SK-N-SH treated with all-trans-retinoic acid at 6 μM for 48 hours (cell line): ENCODE measurements at regions not wholly inside any gene's neighbourhood (a gene's known extent, or its start where the extent isn't known, plus 50 kb on each side); places are given as distances from the start of the nearest gene placed in this dataset.

Experiments
- ATAC-seq: fragments of 200-7000 bp; cut with Tn5 transposase; 3 replicates; pipeline ENCODE4 v1.9.1; 2020; ENCODE audit warnings: mild to moderate bottlenecking, moderate library complexity
- ARNTL ChIP-seq: fragments of 450-650 bp; formaldehyde crosslinking; IDR thresholded peaks from 2 replicates; pipeline ENCODE4 v1.5.0; 2020; ENCODE audit warnings: low read depth, mild to moderate bottlenecking, moderate library complexity, borderline replicate concordance
- BACH2 ChIP-seq: fragments of 250-450 bp; sonication (Bioruptor Pico); IDR thresholded peaks from 2 replicates; pipeline ENCODE4 v1.9.0; 2021; ENCODE audit warnings: mild to moderate bottlenecking, borderline replicate concordance
- CSDC2 ChIP-seq: fragments of 250-450 bp; sonication (Bioruptor Pico); IDR thresholded peaks from 2 replicates; pipeline ENCODE4 v1.5.0; 2020; ENCODE audit warnings: mild to moderate bottlenecking, moderate library complexity
- ESRRG ChIP-seq: fragments of 250-450 bp; sonication (Bioruptor Pico); IDR thresholded peaks from 2 replicates; pipeline ENCODE4 v1.6.1; 2021; ENCODE audit warnings: mild to moderate bottlenecking
- GLIS3 ChIP-seq: fragments of 250-450 bp; sonication (Bioruptor Pico); IDR thresholded peaks from 2 replicates; pipeline ENCODE4 v1.5.0; 2020; ENCODE audit warnings: mild to moderate bottlenecking, moderate library complexity
- ISL1 ChIP-seq: fragments of 250-450 bp; sonication (Bioruptor Pico); IDR thresholded peaks from 2 replicates; pipeline ENCODE4 v2.1.2; 2022; ENCODE audit warnings: mild to moderate bottlenecking, moderate library complexity
- OSR1 ChIP-seq: fragments of 250-450 bp; sonication (Bioruptor Pico); IDR thresholded peaks from 2 replicates; pipeline ENCODE4 v1.8.0; 2022; ENCODE audit warnings: moderate library complexity, mild to moderate bottlenecking, inconsistent platforms
- PPARA ChIP-seq: fragments of 250-450 bp; sonication (Bioruptor Pico); IDR thresholded peaks from 2 replicates; pipeline ENCODE4 v1.5.0; 2020; ENCODE audit warnings: mild to moderate bottlenecking, borderline replicate concordance
- RARB ChIP-seq: fragments of 250-450 bp; sonication (Bioruptor Pico); IDR thresholded peaks from 2 replicates; pipeline ENCODE4 v1.8.0; 2021; ENCODE audit warnings: mild to moderate bottlenecking, moderate library complexity
- SNAI2 ChIP-seq: fragments of 250-450 bp; sonication (Bioruptor Pico); IDR thresholded peaks from 2 replicates; pipeline ENCODE4 v1.5.0; 2020; ENCODE audit warnings: mild to moderate bottlenecking, moderate library complexity
- TOX ChIP-seq: fragments of 250-450 bp; sonication (Bioruptor Pico); IDR thresholded peaks from 2 replicates; pipeline ENCODE4 v1.8.0; 2021; ENCODE audit warnings: mild to moderate bottlenecking, moderate library complexity, borderline replicate concordance
- ZC3H10 ChIP-seq: fragments of 250-450 bp; sonication (Bioruptor Pico); IDR thresholded peaks from 2 replicates; pipeline ENCODE4 v1.5.1; 2021; ENCODE audit warnings: mild to moderate bottlenecking, moderate library complexity
- ZFP3 ChIP-seq: fragments of 250-450 bp; sonication (Bioruptor Pico); IDR thresholded peaks from 2 replicates; pipeline ENCODE4 v1.5.0; 2020; ENCODE audit warnings: mild to moderate bottlenecking, moderate library complexity
- ZFP30 ChIP-seq: fragments of 450-650 bp; formaldehyde crosslinking; IDR thresholded peaks from 2 replicates; pipeline ENCODE4 v1.5.0; 2022; ENCODE audit warnings: mild to moderate bottlenecking, moderate library complexity
- ZNF565 ChIP-seq: fragments of 450-650 bp; formaldehyde crosslinking; conservative IDR thresholded peaks from 2 replicates; pipeline ENCODE4 v1.5.0; 2020; ENCODE audit warnings: low read depth, mild to moderate bottlenecking, moderate library complexity
- ZNF70 ChIP-seq: fragments of 450-650 bp; formaldehyde crosslinking; IDR thresholded peaks from 2 replicates; pipeline ENCODE4 v1.5.0; 2020; ENCODE audit warnings: mild to moderate bottlenecking, moderate library complexity
- ZNF8 ChIP-seq: fragments of 450-650 bp; formaldehyde crosslinking; IDR thresholded peaks from 2 replicates; pipeline ENCODE4 v1.5.0; 2020; ENCODE audit warnings: mild to moderate bottlenecking, moderate library complexity
- TF ChIP-seq, protein P1 (sequence below): fragments of 250-450 bp; sonication (Bioruptor Pico); IDR thresholded peaks from 2 replicates; pipeline ENCODE4 v1.5.1; 2020; ENCODE audit warnings: low read depth, mild to moderate bottlenecking, moderate library complexity
- TF ChIP-seq, protein P2 (sequence below): fragments of 250-450 bp; sonication (Bioruptor Pico); IDR thresholded peaks from 2 replicates; pipeline ENCODE4 v1.8.0; 2020; ENCODE audit warnings: mild to moderate bottlenecking, moderate library complexity, borderline replicate concordance
- TF ChIP-seq, protein P3 (sequence below): fragments of 250-450 bp; sonication (Bioruptor Pico); IDR thresholded peaks from 2 replicates; pipeline ENCODE4 v1.5.1; 2021; ENCODE audit warnings: mild to moderate bottlenecking, moderate library complexity
- TF ChIP-seq, protein P4 (sequence below): fragments of 250-450 bp; sonication (Bioruptor Pico); IDR thresholded peaks from 2 replicates; pipeline ENCODE4 v1.8.0; 2021; ENCODE audit warnings: low read depth, mild to moderate bottlenecking, moderate library complexity, borderline replicate concordance
- TF ChIP-seq, protein P5 (sequence below): fragments of 250-450 bp; sonication (Bioruptor Pico); IDR thresholded peaks from 2 replicates; pipeline ENCODE4 v1.5.0; 2020; ENCODE audit warnings: mild to moderate bottlenecking, moderate library complexity

DNA sequence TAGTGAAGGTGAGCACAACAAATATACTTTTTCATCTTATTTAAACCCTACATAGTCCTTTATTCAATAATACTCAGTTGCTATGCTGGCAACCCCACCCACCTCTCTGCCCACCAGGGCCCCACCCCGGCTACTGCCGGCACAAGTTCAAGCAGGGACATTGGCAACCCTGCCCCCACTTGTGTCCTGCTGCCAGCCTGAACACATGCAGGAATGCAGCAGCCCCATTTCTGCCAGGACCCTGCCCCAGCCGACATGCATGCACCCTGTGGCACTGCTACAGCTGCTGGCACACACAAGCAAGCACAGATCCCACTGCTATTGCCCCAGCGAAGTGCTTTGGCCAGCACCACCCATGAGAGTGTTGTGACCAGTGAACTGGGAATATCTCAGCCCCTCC is 289.8 kb downstream of the COG6 start:
- TF ChIP-seq ESRRG (CRISPR knock-in tag) (no peak), ZNF8 (no peak), ZNF565 (CRISPR knock-in tag) (no peak), ZFP30 (no peak), TOX (CRISPR knock-in tag) (no peak), PPARA (CRISPR knock-in tag) (no peak), CSDC2 (CRISPR knock-in tag) (no peak), RARB (no peak), SNAI2 (CRISPR knock-in tag) (no peak), GLIS3 (no peak), ARNTL (no peak), ISL1 (no peak), ZNF70 (CRISPR knock-in tag) (no peak)
- TF ChIP-seq, protein P1, sequence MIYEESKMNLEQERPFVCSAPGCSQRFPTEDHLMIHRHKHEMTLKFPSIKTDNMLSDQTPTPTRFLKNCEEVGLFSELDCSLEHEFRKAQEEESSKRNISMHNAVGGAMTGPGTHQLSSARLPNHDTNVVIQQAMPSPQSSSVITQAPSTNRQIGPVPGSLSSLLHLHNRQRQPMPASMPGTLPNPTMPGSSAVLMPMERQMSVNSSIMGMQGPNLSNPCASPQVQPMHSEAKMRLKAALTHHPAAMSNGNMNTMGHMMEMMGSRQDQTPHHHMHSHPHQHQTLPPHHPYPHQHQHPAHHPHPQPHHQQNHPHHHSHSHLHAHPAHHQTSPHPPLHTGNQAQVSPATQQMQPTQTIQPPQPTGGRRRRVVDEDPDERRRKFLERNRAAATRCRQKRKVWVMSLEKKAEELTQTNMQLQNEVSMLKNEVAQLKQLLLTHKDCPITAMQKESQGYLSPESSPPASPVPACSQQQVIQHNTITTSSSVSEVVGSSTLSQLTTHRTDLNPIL = no peak
- TF ChIP-seq, protein P2, sequence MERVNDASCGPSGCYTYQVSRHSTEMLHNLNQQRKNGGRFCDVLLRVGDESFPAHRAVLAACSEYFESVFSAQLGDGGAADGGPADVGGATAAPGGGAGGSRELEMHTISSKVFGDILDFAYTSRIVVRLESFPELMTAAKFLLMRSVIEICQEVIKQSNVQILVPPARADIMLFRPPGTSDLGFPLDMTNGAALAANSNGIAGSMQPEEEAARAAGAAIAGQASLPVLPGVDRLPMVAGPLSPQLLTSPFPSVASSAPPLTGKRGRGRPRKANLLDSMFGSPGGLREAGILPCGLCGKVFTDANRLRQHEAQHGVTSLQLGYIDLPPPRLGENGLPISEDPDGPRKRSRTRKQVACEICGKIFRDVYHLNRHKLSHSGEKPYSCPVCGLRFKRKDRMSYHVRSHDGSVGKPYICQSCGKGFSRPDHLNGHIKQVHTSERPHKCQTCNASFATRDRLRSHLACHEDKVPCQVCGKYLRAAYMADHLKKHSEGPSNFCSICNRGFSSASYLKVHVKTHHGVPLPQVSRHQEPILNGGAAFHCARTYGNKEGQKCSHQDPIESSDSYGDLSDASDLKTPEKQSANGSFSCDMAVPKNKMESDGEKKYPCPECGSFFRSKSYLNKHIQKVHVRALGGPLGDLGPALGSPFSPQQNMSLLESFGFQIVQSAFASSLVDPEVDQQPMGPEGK (CRISPR knock-in tag) = no peak
- TF ChIP-seq, protein P3, sequence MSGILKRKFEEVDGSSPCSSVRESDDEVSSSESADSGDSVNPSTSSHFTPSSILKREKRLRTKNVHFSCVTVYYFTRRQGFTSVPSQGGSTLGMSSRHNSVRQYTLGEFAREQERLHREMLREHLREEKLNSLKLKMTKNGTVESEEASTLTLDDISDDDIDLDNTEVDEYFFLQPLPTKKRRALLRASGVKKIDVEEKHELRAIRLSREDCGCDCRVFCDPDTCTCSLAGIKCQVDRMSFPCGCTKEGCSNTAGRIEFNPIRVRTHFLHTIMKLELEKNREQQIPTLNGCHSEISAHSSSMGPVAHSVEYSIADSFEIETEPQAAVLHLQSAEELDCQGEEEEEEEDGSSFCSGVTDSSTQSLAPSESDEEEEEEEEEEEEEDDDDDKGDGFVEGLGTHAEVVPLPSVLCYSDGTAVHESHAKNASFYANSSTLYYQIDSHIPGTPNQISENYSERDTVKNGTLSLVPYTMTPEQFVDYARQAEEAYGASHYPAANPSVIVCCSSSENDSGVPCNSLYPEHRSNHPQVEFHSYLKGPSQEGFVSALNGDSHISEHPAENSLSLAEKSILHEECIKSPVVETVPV (CRISPR knock-in tag) = no peak
- TF ChIP-seq, protein P4, sequence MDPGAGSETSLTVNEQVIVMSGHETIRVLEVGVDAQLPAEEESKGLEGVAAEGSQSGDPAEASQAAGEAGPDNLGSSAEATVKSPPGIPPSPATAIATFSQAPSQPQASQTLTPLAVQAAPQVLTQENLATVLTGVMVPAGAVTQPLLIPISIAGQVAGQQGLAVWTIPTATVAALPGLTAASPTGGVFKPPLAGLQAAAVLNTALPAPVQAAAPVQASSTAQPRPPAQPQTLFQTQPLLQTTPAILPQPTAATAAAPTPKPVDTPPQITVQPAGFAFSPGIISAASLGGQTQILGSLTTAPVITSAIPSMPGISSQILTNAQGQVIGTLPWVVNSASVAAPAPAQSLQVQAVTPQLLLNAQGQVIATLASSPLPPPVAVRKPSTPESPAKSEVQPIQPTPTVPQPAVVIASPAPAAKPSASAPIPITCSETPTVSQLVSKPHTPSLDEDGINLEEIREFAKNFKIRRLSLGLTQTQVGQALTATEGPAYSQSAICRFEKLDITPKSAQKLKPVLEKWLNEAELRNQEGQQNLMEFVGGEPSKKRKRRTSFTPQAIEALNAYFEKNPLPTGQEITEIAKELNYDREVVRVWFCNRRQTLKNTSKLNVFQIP (CRISPR knock-in tag) = no peak
- TF ChIP-seq, protein P5, sequence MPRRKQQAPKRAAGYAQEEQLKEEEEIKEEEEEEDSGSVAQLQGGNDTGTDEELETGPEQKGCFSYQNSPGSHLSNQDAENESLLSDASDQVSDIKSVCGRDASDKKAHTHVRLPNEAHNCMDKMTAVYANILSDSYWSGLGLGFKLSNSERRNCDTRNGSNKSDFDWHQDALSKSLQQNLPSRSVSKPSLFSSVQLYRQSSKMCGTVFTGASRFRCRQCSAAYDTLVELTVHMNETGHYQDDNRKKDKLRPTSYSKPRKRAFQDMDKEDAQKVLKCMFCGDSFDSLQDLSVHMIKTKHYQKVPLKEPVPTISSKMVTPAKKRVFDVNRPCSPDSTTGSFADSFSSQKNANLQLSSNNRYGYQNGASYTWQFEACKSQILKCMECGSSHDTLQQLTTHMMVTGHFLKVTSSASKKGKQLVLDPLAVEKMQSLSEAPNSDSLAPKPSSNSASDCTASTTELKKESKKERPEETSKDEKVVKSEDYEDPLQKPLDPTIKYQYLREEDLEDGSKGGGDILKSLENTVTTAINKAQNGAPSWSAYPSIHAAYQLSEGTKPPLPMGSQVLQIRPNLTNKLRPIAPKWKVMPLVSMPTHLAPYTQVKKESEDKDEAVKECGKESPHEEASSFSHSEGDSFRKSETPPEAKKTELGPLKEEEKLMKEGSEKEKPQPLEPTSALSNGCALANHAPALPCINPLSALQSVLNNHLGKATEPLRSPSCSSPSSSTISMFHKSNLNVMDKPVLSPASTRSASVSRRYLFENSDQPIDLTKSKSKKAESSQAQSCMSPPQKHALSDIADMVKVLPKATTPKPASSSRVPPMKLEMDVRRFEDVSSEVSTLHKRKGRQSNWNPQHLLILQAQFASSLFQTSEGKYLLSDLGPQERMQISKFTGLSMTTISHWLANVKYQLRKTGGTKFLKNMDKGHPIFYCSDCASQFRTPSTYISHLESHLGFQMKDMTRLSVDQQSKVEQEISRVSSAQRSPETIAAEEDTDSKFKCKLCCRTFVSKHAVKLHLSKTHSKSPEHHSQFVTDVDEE (CRISPR knock-in tag) = no peak
- ATAC-seq = no peak

DNA sequence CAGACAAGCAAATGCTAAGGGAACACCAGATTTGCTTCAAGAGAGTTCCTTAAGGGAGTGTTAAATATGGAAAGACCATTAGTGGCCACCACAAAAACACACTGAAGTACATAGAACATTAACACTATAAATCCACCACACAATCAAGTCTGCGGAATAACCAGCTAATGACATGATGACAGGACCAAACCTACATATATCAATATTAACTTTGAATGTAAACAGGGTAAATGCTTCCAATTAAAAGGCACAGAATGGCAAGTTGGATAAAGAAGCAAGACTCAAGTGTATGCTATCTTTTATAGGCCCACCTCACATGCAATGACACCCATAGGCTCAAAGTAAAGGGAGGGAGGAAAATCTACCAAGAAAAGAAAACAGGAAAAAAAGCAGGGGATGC is 291.3 kb downstream of the COG6 start:
- ATAC-seq = no peak
- TF ChIP-seq, protein P5 (CRISPR knock-in tag) = no peak
- TF ChIP-seq ARNTL = no peak
- no peak for TF ChIP-seq ZC3H10 (CRISPR knock-in tag)
- TF ChIP-seq ZFP3 (CRISPR knock-in tag) = no peak
- no peak for TF ChIP-seq PPARA (CRISPR knock-in tag)
- TF ChIP-seq, protein P4 (CRISPR knock-in tag) = no peak
- no peak for TF ChIP-seq ZNF565 (CRISPR knock-in tag)
- no peak for TF ChIP-seq ZNF70 (CRISPR knock-in tag)
- TF ChIP-seq TOX (CRISPR knock-in tag) = no peak
- TF ChIP-seq OSR1 = no peak
- no peak for TF ChIP-seq ISL1
- TF ChIP-seq, protein P2 (CRISPR knock-in tag) = no peak
- TF ChIP-seq, protein P1 = no peak
- TF ChIP-seq SNAI2 (CRISPR knock-in tag) = no peak
- TF ChIP-seq GLIS3 = no peak
- no peak for TF ChIP-seq ZFP30
- TF ChIP-seq BACH2 = no peak
